Muscle of arm (tissue), 1 donor: ENCODE measurements at regions not wholly inside any gene's neighbourhood (a gene's known extent, or its start where the extent isn't known, plus 50 kb on each side); places are given as distances from the start of the nearest gene placed in this dataset.
A peak's percentile ranks its signal among the peaks of the same experiment; 100 is the strongest.

ENCODE experiments used
- DNase-seq: peaks from one replicate; pipeline ENCODE4 v3.0.0-alpha.2; 2013

DNA sequence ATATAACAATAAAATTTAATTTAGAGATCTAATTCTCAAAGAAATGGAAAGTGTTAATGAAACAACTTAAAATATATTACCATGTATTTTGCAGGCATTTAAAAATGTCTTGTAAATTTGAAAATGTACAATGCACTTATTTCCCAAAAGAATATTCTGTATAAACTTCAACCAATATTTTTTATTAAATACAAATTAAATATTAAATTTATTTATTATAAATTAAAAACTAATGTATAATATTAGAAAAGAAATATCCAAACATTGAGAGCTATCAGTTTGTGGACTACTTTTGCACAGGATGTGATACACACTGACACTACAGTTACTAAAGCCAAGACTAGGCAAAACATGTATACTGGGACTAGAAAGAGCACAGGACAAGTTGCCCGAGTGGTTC lies 707.0 kb upstream of the NRSN1 start:
- no peak for DNase-seq

DNA sequence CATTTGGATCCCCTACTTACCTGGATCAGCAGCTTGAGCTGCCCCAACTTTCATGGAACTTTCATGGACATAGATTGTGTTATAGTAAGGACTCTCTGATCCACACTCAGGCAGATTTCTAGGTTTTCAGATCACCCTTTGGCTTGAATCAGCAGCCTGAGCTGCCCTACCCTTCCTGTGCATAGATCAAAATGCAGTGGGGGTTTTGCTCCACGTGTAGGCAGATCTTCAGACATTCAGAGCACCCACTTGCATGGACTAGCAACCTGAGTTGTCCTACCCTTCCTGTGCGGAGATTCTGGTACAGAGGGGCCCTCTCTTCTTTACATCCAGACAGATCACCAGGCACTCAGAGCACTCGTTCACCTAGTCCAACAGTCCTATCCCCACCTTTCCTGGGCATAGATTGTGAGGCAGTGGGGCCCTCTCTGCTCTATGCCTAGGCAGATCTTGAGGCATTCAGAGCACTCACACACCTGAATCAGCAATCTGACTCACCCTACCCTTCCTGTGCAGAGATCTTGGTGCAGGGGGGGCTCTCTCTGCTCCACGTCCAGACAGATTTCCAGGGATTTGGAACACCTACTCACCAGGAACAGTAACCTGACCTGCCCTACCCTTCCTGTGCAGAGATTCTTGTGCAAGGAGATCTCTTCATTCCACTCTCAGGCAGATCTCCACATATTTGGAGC lies 705.2 kb upstream of the NRSN1 start:
- no peak for DNase-seq

GRCh38 chr6:23424584-23424983 lies 701.4 kb upstream of the NRSN1 start:
- DNase-seq, result no peak

GRCh38 chr6:23435126-23435525 lies 690.9 kb upstream of the NRSN1 start:
- no peak for DNase-seq

- DNase-seq, result no peak
Measured at GRCh38 chr6:23435798-23436197, 690.2 kb upstream of the NRSN1 start.

DNA sequence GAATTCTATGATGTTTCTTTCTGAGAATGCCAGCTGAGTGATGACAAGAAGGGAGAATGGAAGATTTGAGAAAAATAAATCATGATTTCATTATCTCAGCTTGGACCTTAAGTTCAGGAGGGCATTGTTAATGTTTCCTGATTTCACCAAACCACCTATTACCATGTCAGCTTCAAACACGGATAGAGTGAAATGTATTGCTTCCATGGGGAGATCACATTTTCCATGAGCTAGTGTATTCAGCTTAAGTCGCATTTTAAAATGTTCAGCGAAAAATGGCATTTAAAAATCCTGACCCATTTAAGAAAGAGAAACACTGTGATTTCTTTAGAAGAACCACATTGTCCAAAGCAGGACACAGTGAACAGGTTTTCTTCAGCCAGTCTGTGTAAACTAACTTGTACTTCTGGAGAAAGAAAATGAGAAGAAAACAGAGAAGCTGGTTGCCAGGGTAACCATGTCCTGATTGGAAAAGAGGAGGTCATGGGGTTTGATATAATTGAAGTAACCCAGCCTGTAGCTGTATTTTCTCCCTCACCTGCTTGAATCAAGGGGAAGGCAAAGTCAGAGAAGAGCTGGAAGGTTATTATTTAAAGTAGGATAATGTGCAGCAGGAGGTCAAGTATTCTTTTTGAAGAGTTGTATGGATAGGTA lies 684.1 kb upstream of the NRSN1 start:
- DNase-seq, result no peak

DNA sequence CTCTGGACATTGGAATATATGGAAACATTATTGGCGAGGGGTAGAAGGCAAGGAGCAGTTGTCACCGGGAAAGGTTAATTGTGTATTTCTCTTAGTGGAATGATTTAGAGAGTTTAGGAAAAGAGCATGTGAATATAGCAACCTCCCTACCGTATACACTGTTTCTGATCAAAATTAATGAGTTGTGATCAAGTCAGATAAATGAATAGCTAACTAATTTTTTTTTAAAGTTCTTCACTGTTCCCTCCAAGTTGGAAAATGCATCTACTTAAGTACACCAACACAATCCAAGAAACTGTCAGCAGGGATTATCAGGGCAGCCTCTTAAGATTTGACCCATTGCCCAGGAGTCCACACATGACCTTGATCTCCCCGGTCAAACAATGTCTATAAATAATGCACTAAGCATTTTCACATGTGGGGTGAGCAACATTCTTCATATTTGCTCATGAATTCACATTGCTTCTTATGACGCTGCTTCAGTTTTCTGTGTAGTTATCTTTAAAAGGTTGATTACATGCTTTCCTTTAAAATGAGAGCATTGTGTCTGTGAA lies 680.8 kb upstream of the NRSN1 start:
- peak; percentile 37 for DNase-seq

DNA sequence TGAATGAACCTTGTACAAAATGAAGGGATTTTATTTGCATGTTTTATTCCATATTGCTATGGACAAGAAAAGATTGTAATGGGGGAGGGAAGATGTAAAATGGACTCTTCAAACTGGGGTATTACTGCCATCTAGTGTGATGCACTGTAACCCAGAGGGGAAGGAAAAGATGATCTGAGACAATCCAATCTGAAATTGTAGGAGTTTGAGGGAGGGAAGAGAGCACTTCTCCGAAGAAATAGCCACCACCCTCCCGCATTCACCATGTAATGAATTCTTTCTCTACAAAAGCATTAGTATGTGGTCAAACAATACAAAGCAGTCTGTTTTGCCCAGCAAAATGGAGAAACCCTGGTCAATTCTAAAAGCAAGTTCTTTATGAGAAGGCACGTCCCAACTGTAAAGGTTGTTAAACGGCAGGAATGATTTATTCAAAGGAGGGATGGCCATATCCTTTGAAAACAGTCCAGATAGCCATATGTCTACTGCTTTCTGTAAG lies 679.5 kb upstream of the NRSN1 start:
- peak; percentile 81 for DNase-seq

GRCh38 chr6:23447731-23448130 lies 678.3 kb upstream of the NRSN1 start:
- no peak for DNase-seq

DNA sequence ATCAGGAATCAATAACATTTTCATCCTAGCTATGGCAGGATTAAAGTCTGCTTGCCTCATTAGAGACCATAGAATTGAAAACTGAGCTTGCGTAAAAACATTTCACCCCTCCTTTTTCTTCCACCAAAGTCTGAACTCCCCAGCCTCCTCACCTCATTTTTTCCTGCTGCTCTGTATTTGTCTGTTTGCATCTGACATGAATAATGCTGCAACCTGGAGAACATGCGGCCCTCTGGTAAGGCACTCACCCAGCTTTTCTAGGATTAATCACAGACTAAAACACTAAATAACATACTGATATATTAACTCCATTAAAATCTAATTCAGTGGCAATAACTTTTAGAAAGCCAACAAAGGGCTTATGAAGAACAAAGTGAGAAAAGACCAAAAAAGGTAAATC lies 677.7 kb upstream of the NRSN1 start:
- DNase-seq, result no peak

- DNase-seq, result no peak
Measured at GRCh38 chr6:23454080-23454976, 671.7 kb upstream of the NRSN1 start.

DNA sequence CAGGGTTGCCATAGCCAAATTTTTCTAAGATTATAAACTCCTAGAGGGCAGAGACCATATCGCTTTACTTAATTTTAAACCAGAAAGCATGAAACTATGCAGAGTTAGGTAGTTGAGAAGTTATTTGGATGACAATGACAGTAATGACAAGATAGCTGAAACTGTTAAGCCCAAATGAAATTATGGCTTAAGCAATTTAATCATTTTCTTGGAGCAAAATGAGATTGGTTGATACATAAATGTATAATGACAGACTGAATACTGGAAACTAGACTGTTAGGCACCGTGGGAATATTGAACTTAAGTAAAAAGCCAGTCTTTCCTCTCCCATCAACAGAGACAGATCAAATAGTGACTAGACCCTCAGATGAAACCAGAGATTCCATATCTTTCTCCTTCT lies 670.3 kb upstream of the NRSN1 start:
- no peak for DNase-seq

- DNase-seq, result no peak
Measured at GRCh38 chr6:23456396-23456795, 669.6 kb upstream of the NRSN1 start.

GRCh38 chr6:23457321-23457720 lies 668.7 kb upstream of the NRSN1 start:
- no peak for DNase-seq

DNA sequence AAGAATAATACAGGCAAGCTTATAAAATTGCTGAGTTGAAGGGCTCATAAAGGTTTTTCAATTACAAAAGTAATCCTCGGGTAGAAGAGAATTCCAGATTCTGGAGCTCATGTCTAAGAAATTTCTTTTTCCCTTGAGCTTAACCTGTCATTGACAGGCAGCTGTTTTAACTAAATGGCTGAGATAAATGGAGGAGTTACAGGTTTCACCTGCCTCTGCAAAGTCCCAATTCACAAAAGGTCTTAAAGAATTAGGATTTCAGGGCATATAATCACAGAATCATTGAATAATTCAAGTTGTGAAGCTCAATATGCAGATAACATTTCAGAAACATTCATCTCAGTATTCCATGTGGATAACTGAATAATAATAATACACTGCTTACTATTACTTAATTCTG lies 660.1 kb upstream of the NRSN1 start:
- no peak for DNase-seq

GRCh38 chr6:23477586-23477985 lies 648.4 kb upstream of the NRSN1 start:
- DNase-seq, result no peak

DNA sequence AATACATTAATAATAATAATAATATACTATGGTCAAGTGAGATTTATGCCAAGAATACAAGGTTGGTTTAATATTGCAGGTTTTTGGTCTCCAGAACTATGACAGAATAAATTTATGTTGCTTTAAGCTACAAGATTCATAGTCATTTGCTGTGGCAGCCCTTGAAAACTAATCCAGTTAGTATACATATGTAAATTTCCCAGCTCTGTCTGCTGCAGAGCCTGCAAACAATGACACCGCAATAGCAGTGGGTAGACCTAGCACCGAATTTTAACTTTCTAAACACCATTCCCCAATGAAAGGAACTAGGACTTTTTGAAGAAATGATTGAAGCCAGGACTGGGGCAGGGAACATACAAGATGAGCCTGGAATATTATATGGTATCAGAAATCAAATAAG lies 647.7 kb upstream of the NRSN1 start:
- DNase-seq, result no peak

DNA sequence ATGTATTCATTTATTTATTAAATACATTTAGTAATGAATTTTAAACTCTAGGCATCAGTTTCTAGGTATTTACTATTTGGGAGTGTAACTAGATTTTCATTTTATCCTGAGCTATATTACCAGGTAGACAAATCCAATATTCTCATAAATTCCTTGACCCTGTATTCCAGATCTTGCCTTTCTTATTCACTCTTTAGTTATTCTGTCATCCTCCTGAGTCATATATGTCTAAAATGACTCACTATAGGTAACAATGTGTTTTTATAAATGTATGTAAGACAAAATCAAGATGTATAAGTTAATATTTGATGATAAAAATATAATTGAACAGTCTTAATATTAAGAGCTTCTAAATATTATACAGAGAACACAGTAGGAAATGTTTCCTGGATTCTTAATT lies 642.1 kb upstream of the NRSN1 start:
- DNase-seq, result no peak

GRCh38 chr6:23494367-23494766 lies 631.6 kb upstream of the NRSN1 start:
- DNase-seq, result no peak

DNA sequence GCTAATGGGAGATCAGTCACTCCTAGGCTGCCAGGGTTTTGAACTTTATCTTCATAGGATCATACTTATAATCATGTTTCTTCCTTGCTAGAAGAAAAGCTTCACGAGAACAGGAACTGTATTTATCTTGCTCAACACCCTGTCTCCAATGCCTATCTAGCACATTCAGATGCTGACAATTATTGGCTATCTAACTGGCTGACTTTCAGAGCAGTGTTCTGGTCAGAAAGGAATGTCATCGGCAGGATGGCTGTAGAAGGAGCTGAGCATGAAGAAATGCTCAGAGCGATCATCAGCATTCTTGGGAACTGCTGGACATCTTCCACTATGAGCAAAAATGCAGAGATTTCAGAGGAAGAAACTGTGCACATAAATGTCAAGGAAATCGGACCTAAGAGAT lies 628.0 kb upstream of the NRSN1 start:
- DNase-seq, result peak; percentile 4

DNA sequence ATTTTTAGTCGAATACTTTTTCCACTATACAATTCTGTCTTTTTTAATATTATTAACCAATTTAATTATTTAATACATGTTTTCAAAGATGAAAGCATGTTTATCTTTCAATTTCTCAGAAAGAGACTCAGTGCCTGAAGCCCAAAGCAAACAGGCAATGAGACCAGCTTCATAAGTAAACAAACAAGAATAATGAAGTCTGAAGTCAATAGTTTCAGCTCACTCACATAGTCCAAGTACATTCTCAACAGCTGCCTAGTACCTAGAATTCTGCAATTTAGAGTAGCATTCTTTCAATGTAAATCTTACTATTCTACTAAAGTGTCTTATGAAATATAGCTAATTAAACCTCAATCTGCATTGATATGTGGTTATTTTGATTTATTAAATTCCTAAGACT lies 626.5 kb upstream of the NRSN1 start:
- no peak for DNase-seq

- no peak for DNase-seq
Measured at GRCh38 chr6:23503173-23503572, 622.8 kb upstream of the NRSN1 start.
